Effector memory CD4-positive, alpha-beta T cell (primary cell): ENCODE measurements at regions not wholly inside any gene's neighbourhood (a gene's known extent, or its start where the extent isn't known, plus 50 kb on each side); places are given as distances from the start of the nearest gene placed in this dataset.

Experiments
- DNase-seq, 3 donors: peaks; one replicate each; pipeline ENCODE4 v3.0.0-alpha.2; 2020
- H3K27ac ChIP-seq: 2 replicates; pipeline ENCODE4 v1.7.0; 2013; ENCODE audit warnings: mild to moderate bottlenecking, low read length, moderate library complexity; ENCODE audit not compliant: insufficient read depth, poor library complexity, severe bottlenecking
- H3K27me3 ChIP-seq: replicated peaks from 2 replicates; pipeline ENCODE4 v1.7.0; 2013; ENCODE audit warnings: mild to moderate bottlenecking, low read length; ENCODE audit not compliant: insufficient read depth, control insufficient read depth, poor library complexity, severe bottlenecking
- H3K36me3 ChIP-seq: 2 replicates; pipeline ENCODE4 v1.7.0; 2013; ENCODE audit warnings: mild to moderate bottlenecking, low read length, moderate library complexity; ENCODE audit not compliant: control insufficient read depth, insufficient read depth
- H3K4me1 ChIP-seq: 2 replicates; pipeline ENCODE4 v1.7.0; 2013; ENCODE audit warnings: low read length, mild to moderate bottlenecking; ENCODE audit not compliant: control insufficient read depth, insufficient read depth, poor library complexity, severe bottlenecking
- H3K4me3 ChIP-seq: 2 replicates; pipeline ENCODE4 v1.7.0; 2013; ENCODE audit warnings: low read length, low read depth, mild to moderate bottlenecking; ENCODE audit not compliant: insufficient read depth, poor library complexity, severe bottlenecking
- H3K9me3 ChIP-seq: 2 replicates; pipeline ENCODE4 v1.7.0; 2013; ENCODE audit warnings: mild to moderate bottlenecking, low read length, moderate library complexity; ENCODE audit not compliant: control insufficient read depth

- DNase-seq = no peak
- H3K4me1 ChIP-seq = no peaks in the 10 kb centered on the region
- H3K36me3 ChIP-seq = no peaks in the 10 kb centered on the region
- no peaks in the 10 kb centered on the region for H3K9me3 ChIP-seq
- H3K27ac ChIP-seq = no peak overlapping the region
- no peaks in the 10 kb centered on the region for H3K27me3 ChIP-seq
- no peak overlapping the region for H3K4me3 ChIP-seq
Measured at GRCh38 chr2:16130541-16130880, 190.2 kb downstream of the MYCN start.

- H3K4me3 ChIP-seq = no peak overlapping the region
- no peaks in the 10 kb centered on the region for H3K4me1 ChIP-seq
- H3K27me3 ChIP-seq = no peaks in the 10 kb centered on the region
- DNase-seq = no peak
- no peaks in the 10 kb centered on the region for H3K9me3 ChIP-seq
- no peaks in the 10 kb centered on the region for H3K36me3 ChIP-seq
- no peak overlapping the region for H3K27ac ChIP-seq
Measured at GRCh38 chr2:16129716-16130540, 189.6 kb downstream of the MYCN start.

GRCh38 chr2:16128746-16129610 is 188.6 kb downstream of the MYCN start:
- H3K36me3 ChIP-seq = no peaks in the 10 kb centered on the region
- no peak overlapping the region for H3K27ac ChIP-seq
- no peaks in the 10 kb centered on the region for H3K4me1 ChIP-seq
- DNase-seq = no peak
- no peak overlapping the region for H3K4me3 ChIP-seq
- no peaks in the 10 kb centered on the region for H3K27me3 ChIP-seq
- H3K9me3 ChIP-seq = no peaks in the 10 kb centered on the region

DNA sequence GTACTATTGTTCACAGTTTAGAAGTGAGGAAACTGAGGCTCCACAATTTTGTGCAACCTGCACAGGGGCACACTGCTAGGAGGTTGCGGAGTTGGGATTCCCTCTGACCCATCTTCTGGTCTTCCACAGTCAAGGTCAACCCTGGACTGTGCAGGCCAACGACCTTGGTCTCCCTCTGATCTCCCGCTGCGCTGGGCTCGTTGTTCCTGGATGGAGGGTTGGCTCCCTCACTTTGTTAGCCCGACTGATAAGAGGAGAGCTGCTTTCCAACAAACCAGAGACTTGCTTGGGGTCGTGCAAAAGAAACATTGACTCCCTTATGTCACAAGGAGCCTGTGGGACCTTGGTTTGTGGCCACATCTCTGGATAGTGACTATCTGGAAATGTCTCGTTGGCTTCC is 187.6 kb downstream of the MYCN start:
- H3K27me3 ChIP-seq = no peaks in the 10 kb centered on the region
- H3K27ac ChIP-seq = no peak overlapping the region
- H3K9me3 ChIP-seq = no peaks in the 10 kb centered on the region
- no peaks in the 10 kb centered on the region for H3K36me3 ChIP-seq
- DNase-seq = no peak
- no peak overlapping the region for H3K4me3 ChIP-seq
- no peaks in the 10 kb centered on the region for H3K4me1 ChIP-seq

- Histone ChIP-seq H3K9me3 (no peaks in the 10 kb centered on the region), H3K27ac (no peak overlapping the region)
Measured at GRCh38 chr2:16127276-16127940, 187.1 kb downstream of the MYCN start.

DNA sequence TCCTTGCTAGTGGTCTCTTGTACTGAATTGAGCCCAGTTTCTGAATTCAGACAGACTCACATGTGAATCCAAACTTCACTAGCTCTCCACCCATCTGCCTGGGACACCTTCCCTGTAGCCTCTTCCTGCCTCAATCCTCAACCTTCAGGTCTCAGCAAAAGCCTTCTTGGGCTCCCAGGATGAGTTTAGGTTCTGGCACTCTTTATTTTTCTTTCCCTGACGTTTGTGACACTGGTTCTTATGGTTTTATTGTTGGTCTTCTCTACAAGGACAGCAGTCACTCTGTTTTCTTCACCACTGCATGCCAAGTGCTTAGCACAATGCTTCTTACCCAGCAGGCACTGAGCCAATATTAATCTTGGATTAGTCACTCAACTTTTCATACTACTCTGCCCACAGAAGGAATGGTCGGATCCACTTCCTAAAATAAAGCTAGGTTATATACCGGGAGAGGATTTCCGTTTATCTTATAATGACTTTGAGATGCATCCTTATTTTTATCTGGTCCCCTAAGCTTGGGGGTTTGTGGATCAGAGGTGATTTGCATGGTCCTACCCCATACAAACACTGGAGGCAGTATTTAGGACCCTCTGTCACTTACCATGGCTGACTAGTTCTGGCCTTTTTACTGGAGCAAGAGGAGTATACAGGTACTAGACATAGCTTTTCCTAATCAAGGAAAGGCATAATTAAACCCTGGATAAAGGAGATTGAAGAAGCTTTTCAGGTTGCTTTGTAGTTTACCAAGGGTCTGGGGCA is 186.3 kb downstream of the MYCN start:
- Histone ChIP-seq H3K27ac (no peak overlapping the region), H3K4me3 (no peak overlapping the region), H3K36me3 (no peaks in the 10 kb centered on the region), H3K4me1 (no peaks in the 10 kb centered on the region), H3K27me3 (no peaks in the 10 kb centered on the region), H3K9me3 (no peaks in the 10 kb centered on the region)
- DNase-seq = no peak

More at GRCh38 chr2:16127276-16127940, 187.1 kb downstream of the MYCN start:
- H3K27me3 ChIP-seq = no peaks in the 10 kb centered on the region
- H3K36me3 ChIP-seq = no peaks in the 10 kb centered on the region
- no peak for DNase-seq
- no peak overlapping the region for H3K4me3 ChIP-seq
- H3K4me1 ChIP-seq = no peaks in the 10 kb centered on the region

DNA sequence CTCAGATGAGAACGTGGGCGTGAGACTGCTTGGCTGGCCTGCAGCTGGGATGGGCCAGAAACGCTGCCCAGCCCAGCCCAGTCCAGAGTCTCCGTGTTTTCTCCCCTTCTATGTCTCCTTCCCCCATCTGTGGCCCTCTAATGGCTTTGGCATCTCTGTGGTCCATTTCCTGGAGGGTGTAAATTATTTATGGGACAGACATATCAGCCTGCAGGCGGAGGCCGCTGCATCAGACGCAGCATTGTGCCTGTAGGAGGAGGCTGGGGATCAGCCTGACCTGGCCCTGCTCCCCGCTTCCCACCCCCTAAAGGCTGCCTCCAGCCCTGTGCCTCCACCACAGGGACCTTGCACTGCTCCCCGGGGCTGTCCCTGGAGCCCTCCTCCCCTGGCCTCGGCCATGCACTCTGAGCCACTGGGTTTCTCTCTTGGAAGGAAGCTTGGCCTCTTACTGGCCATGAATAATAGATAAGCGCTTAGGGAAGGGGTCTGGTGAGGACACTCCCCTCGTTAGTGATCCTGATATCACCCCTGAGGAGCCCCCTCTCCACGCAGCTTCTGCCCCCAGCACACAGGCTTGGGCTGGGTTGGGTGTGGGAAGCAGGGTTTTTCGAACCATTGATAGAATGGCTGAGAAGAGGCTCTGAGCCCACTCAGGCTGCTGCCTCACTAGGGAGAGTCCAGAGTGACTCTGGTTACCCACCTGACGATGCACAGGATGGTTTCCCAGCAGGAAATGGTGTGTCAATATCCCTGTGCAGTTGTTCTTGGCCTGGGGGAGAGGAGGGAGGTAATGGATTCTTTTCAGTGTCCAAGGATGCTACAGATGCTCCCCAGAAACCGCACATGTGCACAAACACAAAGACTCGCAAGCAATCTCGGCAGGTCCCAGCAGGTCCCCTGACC is 185.5 kb downstream of the MYCN start:
- H3K27ac ChIP-seq = no peak overlapping the region
- no peaks in the 10 kb centered on the region for H3K9me3 ChIP-seq
- H3K27me3 ChIP-seq = no peaks in the 10 kb centered on the region
- DNase-seq = no peak
- H3K36me3 ChIP-seq = no peaks in the 10 kb centered on the region
- no peaks in the 10 kb centered on the region for H3K4me1 ChIP-seq
- H3K4me3 ChIP-seq = no peak overlapping the region

- H3K4me1 ChIP-seq = no peaks in the 10 kb centered on the region
- H3K36me3 ChIP-seq = no peaks in the 10 kb centered on the region
- H3K27me3 ChIP-seq = no peaks in the 10 kb centered on the region
- no peak overlapping the region for H3K27ac ChIP-seq
- H3K9me3 ChIP-seq = no peaks in the 10 kb centered on the region
- no peak for DNase-seq
- H3K4me3 ChIP-seq = no peak overlapping the region
Measured at GRCh38 chr2:16124881-16125613, 184.7 kb downstream of the MYCN start.
